ENCODE measurements at regions not wholly inside any gene's neighbourhood (a gene's known extent, or its start where the extent isn't known, plus 50 kb on each side); places are given as distances from the start of the nearest gene placed in this dataset.

DNA sequence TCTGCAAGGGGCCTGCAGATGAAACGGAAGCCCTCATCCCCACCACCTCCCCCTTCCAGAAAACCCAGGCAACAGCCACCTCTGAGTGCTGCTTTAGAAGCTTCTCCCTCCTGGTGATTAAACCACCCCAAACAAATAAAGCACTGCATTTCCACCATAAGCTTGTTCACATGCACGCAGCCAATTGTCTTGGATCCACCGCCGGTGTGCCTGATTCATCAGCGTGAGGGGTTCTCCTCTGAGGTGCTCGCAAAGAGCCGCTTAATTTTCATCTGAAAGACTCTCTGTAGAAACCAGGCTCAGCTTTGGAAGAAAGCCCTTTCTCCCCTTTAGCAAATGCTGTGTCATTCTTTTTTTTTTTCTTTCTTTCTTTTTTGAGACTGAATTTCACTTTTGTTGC is 155.2 kb upstream of the EEF2KMT start:
- no peak for TF ChIP-seq POLR2AphosphoS5 (IDR thresholded peaks at IDR 0.05)
- TF ChIP-seq, protein P1, sequence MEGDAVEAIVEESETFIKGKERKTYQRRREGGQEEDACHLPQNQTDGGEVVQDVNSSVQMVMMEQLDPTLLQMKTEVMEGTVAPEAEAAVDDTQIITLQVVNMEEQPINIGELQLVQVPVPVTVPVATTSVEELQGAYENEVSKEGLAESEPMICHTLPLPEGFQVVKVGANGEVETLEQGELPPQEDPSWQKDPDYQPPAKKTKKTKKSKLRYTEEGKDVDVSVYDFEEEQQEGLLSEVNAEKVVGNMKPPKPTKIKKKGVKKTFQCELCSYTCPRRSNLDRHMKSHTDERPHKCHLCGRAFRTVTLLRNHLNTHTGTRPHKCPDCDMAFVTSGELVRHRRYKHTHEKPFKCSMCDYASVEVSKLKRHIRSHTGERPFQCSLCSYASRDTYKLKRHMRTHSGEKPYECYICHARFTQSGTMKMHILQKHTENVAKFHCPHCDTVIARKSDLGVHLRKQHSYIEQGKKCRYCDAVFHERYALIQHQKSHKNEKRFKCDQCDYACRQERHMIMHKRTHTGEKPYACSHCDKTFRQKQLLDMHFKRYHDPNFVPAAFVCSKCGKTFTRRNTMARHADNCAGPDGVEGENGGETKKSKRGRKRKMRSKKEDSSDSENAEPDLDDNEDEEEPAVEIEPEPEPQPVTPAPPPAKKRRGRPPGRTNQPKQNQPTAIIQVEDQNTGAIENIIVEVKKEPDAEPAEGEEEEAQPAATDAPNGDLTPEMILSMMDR (IDR thresholded peaks at IDR 0.05): no peak
- TF ChIP-seq POLR2A (IDR thresholded peaks at IDR 0.05): no peak
